K562 (cell line): ENCODE measurements at regions not wholly inside any gene's neighbourhood (a gene's known extent, or its start where the extent isn't known, plus 50 kb on each side); places are given as distances from the start of the nearest gene placed in this dataset.

ENCODE experiments used
- ATAC-seq: fragments of 200-7000 bp; cut with Tn5 transposase; 3 replicates; pipeline ENCODE4 v1.9.1; 2020; ENCODE audit warnings: moderate library complexity
- BruUV-seq: library from RNA; stranded (reverse); fragments of 400-500 nt; replicated peaks from 2 replicates; lab custom pipeline; 2021; lab: Mats Ljungman, UMichigan
- CTCF ChIA-PET: fragments of 300-600 bp; formaldehyde crosslinking; extraction: SDS; loops from one replicate; lab custom pipeline; 2021; ENCODE audit warnings: low intra/inter-chr PET ratio; lab: Yijun Ruan, JAX
- POLR2A ChIA-PET: fragments of 300-600, 350-650 bp; sonication (Branson Sonifier 250); formaldehyde crosslinking; extraction: SDS; loops from one replicate; lab custom pipeline; 2021; ENCODE audit warnings: antibody characterized with exemption, inconsistent platforms; lab: Yijun Ruan, JAX
- DNase-seq, 4 experiments: peaks; one replicate each; pipeline versions ENCODE4 v3.0.0 to v3.0.0-alpha.2; 2011 to 2018; ENCODE audit warnings: low spot score in 3 of 4, mixed read lengths in 3 of 4; ENCODE audit errors: extremely low read depth in 1 of 4
- FAIRE-seq: peaks from 2 replicates; lab custom pipeline; 2011; peaks lifted over from hg19 to GRCh38; lab: Jason Lieb, UNC
- H2AFZ ChIP-seq: 2 replicates; pipeline ENCODE4 v1.6.0; 2011; ENCODE audit warnings: low read depth, low read length, control low read depth, inconsistent platforms
- H3K27ac ChIP-seq: fragments of 200-600 bp; 3 replicates; pipeline ENCODE4 v1.8.0; 2011; ENCODE audit warnings: low read depth, mild to moderate bottlenecking, control low read depth, inconsistent platforms, low read length, moderate library complexity, mixed read lengths; ENCODE audit errors: extremely low read depth
- H3K27me3 ChIP-seq, 2 experiments: fragments of 300-600 bp in 1 of 2; 2 replicates in 1 of 2; 3 replicates in 1 of 2; pipeline versions ENCODE4 v1.6.0 to v1.8.0; 2011; ENCODE audit warnings: inconsistent platforms in 2 of 2, low read length in 2 of 2, mild to moderate bottlenecking in 1 of 2, mixed read lengths in 1 of 2, moderate library complexity in 1 of 2; ENCODE audit not compliant: control insufficient read depth in 2 of 2, insufficient read depth in 2 of 2
- H3K36me3 ChIP-seq: fragments of 300-600 bp; 3 replicates; pipeline ENCODE4 v1.8.0; 2011; ENCODE audit warnings: mild to moderate bottlenecking, low read length, inconsistent platforms; ENCODE audit not compliant: control insufficient read depth, insufficient read depth
- H3K4me1 ChIP-seq, 2 experiments: fragments of 200-600 bp in 1 of 2; replicated peaks in 1 of 2; 2 replicates in 1 of 2; 3 replicates in 1 of 2; pipeline versions ENCODE4 v1.5.1 to v1.8.0; 2011; ENCODE audit warnings: inconsistent platforms in 2 of 2, low read length in 2 of 2, mild to moderate bottlenecking in 1 of 2, mixed read lengths in 1 of 2, moderate library complexity in 1 of 2; ENCODE audit not compliant: control insufficient read depth in 2 of 2, insufficient read depth in 2 of 2
- H3K4me2 ChIP-seq: 2 replicates; pipeline ENCODE4 v1.6.1; 2011; ENCODE audit warnings: low read length, control low read depth, inconsistent platforms, mixed read lengths; ENCODE audit not compliant: insufficient read depth
- H3K4me3 ChIP-seq: fragments of 200-600 bp; sonication (generic), shearing (Covaris generic); 2 replicates; pipeline ENCODE4 v1.5.1; 2016; ENCODE audit warnings: control low read depth, inconsistent platforms
- H3K79me2 ChIP-seq: fragments of 200-600 bp; 3 replicates; pipeline ENCODE4 v1.8.0; 2011; ENCODE audit warnings: low read length, inconsistent platforms; ENCODE audit not compliant: control insufficient read depth, insufficient read depth
- H3K9ac ChIP-seq, 2 experiments: 2 replicates each; pipeline versions ENCODE4 v1.6.0 to v1.6.1; 2011; ENCODE audit warnings: low read depth in 2 of 2, low read length in 2 of 2, control low read depth in 1 of 2, inconsistent platforms in 1 of 2, mild to moderate bottlenecking in 1 of 2, mixed read lengths in 1 of 2; ENCODE audit not compliant: insufficient read depth in 1 of 2
- H3K9me1 ChIP-seq: one replicate; pipeline ENCODE4 v1.6.0; 2011; ENCODE audit warnings: inconsistent platforms, mild to moderate bottlenecking, low read length, moderate library complexity; ENCODE audit not compliant: control insufficient read depth, insufficient read depth
- H3K9me3 ChIP-seq: replicated peaks from 2 replicates; pipeline ENCODE4 v1.5.1; 2011; ENCODE audit warnings: low read depth, low read length, inconsistent platforms; ENCODE audit not compliant: control insufficient read depth, insufficient read depth
- H4K20me1 ChIP-seq: replicated peaks from 2 replicates; pipeline ENCODE4 v1.6.1; 2011; ENCODE audit warnings: low read length, inconsistent platforms, mixed read lengths; ENCODE audit not compliant: control insufficient read depth, insufficient read depth
- MAFF ChIP-seq: IDR thresholded peaks from 2 replicates; pipeline ENCODE4 v1.6.1; 2012; ENCODE audit warnings: low read length, improper control_type of control experiment
- MEIS2 ChIP-seq: fragments of 450-650 bp; IDR thresholded peaks from 2 replicates; pipeline ENCODE4 v1.6.1; 2014; ENCODE audit warnings: mild to moderate bottlenecking; ENCODE audit not compliant: partially characterized antibody
- PBX2 ChIP-seq, 2 experiments: IDR thresholded peaks in 1 of 2; conservative IDR thresholded peaks in 1 of 2; 2 replicates each; pipeline ENCODE4 v1.6.1; 2016; ENCODE audit warnings: low read depth in 2 of 2, mild to moderate bottlenecking in 1 of 2, missing compliant biosample characterization in 1 of 2, missing genetic modification characterization in 1 of 2, moderate library complexity in 1 of 2
- SMARCA5 ChIP-seq: fragments of 450-650 bp; IDR thresholded peaks from 2 replicates; pipeline ENCODE4 v1.6.1; 2016
- ZBTB5 ChIP-seq: fragments of 450-650 bp; IDR thresholded peaks from 2 replicates; pipeline ENCODE4 v1.6.1; 2017; ENCODE audit warnings: antibody characterized with exemption
- ZNF12 ChIP-seq: sonication (generic); formaldehyde crosslinking; IDR thresholded peaks from 2 replicates; pipeline ENCODE4 v1.4.0; 2020; ENCODE audit warnings: mild to moderate bottlenecking, missing genetic modification reagents
- WGBS: fragments of 100-300 bp; shearing (Covaris generic); methylation state at CpG from one replicate; pipeline ENCODE4 v1.1.6; 2016; ENCODE audit warnings: low coverage, mixed read lengths; ENCODE audit not compliant: insufficient coverage; ENCODE audit errors: missing lambda C conversion rate; 5-methylcytosine and 5-hydroxymethylcytosine counted together
- in situ Hi-C: fragments of 300-500 bp; cut with MboI; formaldehyde crosslinking; loops from 4 replicates; pipeline ENCODE4 v1.15.0; 2018; ENCODE audit warnings: inconsistent platforms, mixed read lengths
- intact Hi-C: fragments of 100-400 bp; cut with micrococcal nuclease; formaldehyde crosslinking; loops from 2 replicates; pipeline ENCODE4 v1.14.2; 2022

DNA sequence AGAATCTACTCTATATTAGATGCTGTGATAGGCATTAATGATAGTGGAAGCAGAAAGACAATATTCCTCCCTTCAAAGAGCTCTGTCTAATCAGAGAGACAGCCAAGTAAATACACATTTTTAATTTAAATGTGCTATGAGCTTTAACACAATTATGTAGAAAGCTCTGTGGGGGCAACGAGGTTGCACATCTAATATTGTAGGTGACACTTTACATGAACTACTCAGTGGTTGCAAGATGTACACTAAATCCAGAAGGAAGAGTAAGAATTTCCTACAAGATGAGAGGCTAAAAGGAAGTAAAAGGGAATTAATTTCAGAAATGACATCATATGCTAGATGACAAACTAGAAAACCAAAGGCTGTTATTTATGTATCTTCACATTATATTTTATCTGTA is 120.9 kb downstream of the SPCS3 start (continued):
- TF ChIP-seq ZBTB5: no peak

GRCh38 chr4:176441594-176441993 is 121.8 kb downstream of the SPCS3 start:
- ChIA-PET CTCF (no interaction called here), POLR2A (no interaction called here)
- 3% methylated on average over 2 of the region's 2 CpGs for WGBS
- Histone ChIP-seq H3K36me3 (no peaks in the 10 kb centered on the region), H3K4me1 (no peaks in the 10 kb centered on the region), H3K79me2 (no peaks in the 10 kb centered on the region), H2AFZ (no peak overlapping the region), H3K4me3 (no peak overlapping the region), H3K27ac (no peak overlapping the region), H3K9me3 (no peaks in the 10 kb centered on the region; the same call in 1 of the 2 replicates), H3K4me2 (no peak overlapping the region), H3K9me1 (no peaks in the 10 kb centered on the region), H4K20me1 (no peaks in the 10 kb centered on the region)
- FAIRE-seq: no peak
- DNase-seq: no peak
- no peak for ATAC-seq
- in situ Hi-C loops: no loop called here
- BruUV-seq: no TSS peak
- TF ChIP-seq PBX2 (CRISPR knock-in tag; IDR thresholded peaks at IDR 0.05; ENCODE audit: low read depth) (no peak), PBX2 (tag; conservative IDR thresholded peaks at IDR 0.05; ENCODE audit: low read depth) (no peak), ZNF12 (CRISPR knock-in tag) (no peak), MEIS2 (no peak), MAFF (no peak), SMARCA5 (no peak)
- TF ChIP-seq, all 486 proteins: peak for 0
- Histone ChIP-seq H3K27me3 (no peaks in the 10 kb centered on the region), H3K9ac (no peak overlapping the region)
- intact Hi-C loops: no loop called here
